ENCODE measurements at regions not wholly inside any gene's neighbourhood (a gene's known extent, or its start where the extent isn't known, plus 50 kb on each side); places are given as distances from the start of the nearest gene placed in this dataset.
"Not testable (repeated sequence)": the region's sequence is repeated elsewhere in the genome, so short reads cannot be mapped to it uniquely, and the experiment has no call there.

- no peak for ATAC-seq (ENCODE audit: poor library complexity)
- CTCF ChIA-PET, result no interaction called here
- no peaks in the 10 kb centered on the region for H3K36me3 Mint-ChIP-seq (ENCODE audit: low read depth)
- Histone ChIP-seq H3K9me3 (ENCODE audit: control insufficient read depth in 1 of 2, insufficient read depth in 1 of 2, low read length in 2 of 2) (no peaks in the 10 kb centered on the region), H3K4me3 (ENCODE audit: low read length) (no peak overlapping the region), H3K36me3 (ENCODE audit: insufficient read depth, low read length) (no peaks in the 10 kb centered on the region), H3K27ac (ENCODE audit: low read depth in 1 of 2, low read length in 2 of 2) (no peak overlapping the region), H3K4me1 (ENCODE audit: insufficient read depth, low read length) (no peaks in the 10 kb centered on the region), H3K27me3 (ENCODE audit: control insufficient read depth in 1 of 2, insufficient read depth in 2 of 2, low read length in 2 of 2) (no peaks in the 10 kb centered on the region)
- H3K27me3 Mint-ChIP-seq, result no peaks in the 10 kb centered on the region
- no peak overlapping the region for H3K4me3 Mint-ChIP-seq
- intact Hi-C loops (cut with DNase I, micrococcal nuclease), result no loop called here
- POLR2A ChIA-PET, result interaction anchor here (1.5 kb wide), 1 partner anchor 12 kb away, joined by 3 read pairs; no protein-coding TSS in a partner anchor
- DNase-seq, result no peak
- peaks cover under 1% of the 10 kb centered on the region for H3K9me3 Mint-ChIP-seq
- TF ChIP-seq CTCF (IDR thresholded peaks at IDR 0.05), result no peak
- no peak overlapping the region for H3K27ac Mint-ChIP-seq
- H3K4me1 Mint-ChIP-seq (ENCODE audit: low read depth), result no peaks in the 10 kb centered on the region
Measured at GRCh38 chr5:56405116-56405908, 172.2 kb upstream of the ANKRD55 start.

DNA sequence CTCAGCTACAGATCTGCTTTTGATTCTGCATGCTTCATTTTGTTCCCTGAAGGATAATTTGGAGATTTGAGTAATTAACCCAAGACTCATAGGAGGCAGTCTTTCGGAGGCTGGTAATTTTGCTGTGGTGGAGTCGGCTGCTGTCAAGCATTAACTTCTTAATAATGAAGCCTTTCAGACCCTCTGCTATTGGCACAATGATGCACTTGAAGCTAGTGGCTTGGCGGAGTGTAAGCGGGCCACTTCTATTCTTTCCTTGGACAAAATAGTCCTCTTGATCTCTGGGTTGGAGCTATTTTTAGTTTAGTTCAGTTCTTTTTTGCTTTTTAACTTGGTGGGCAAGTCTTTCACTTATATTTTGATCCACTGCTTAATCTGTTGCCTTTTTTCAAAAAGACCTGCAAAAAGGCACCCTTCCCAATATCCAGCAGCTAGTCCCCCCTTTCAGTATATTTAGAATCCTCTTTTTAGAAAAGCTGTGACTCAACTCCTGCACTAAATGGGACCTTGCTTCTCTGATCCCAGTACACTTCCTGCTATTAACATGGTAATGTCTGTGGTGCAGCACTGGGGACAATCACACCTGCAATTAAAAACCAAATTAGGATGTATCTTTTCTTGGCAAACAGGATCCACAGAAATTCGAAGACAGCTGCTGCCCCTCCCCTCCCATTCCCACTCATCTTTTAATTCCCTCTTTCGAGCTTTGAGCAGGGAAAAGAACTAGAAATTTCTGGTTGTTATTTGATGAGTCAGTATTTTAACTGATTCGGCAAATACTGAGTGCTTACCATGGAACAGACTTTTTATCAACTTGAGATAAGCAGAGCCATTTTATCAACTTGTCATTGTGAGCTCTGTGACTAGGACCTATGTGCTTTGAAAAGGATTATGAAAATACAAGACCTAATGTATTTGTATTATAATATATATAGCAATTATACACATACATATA lies 169.4 kb upstream of the ANKRD55 start:
- no peaks in the 10 kb centered on the region for H3K27me3 ChIP-seq (ENCODE audit: control insufficient read depth in 1 of 2, insufficient read depth in 2 of 2, low read length in 2 of 2)
- H3K4me3 ChIP-seq (ENCODE audit: low read length), result no peak overlapping the region
- ChIA-PET CTCF (interaction anchor here (1.2 kb wide), 1 partner anchor 16 kb away, joined by 3 read pairs; no protein-coding TSS in a partner anchor), POLR2A (no interaction called here)
- no peaks in the 10 kb centered on the region for H3K4me1 ChIP-seq (ENCODE audit: insufficient read depth, low read length)
- no peaks in the 10 kb centered on the region for H3K36me3 Mint-ChIP-seq (ENCODE audit: low read depth)
- DNase-seq (no peak), ATAC-seq (ENCODE audit: poor library complexity) (no peak)
- no peak overlapping the region for H3K27ac ChIP-seq (ENCODE audit: low read depth in 1 of 2, low read length in 2 of 2)
- peaks cover 0 to 8% of the 10 kb centered on the region in 2 experiments for H3K9me3 ChIP-seq (ENCODE audit: control insufficient read depth in 1 of 2, insufficient read depth in 1 of 2, low read length in 2 of 2)
- no peak overlapping the region for H3K4me3 Mint-ChIP-seq
- peaks cover 3% of the 10 kb centered on the region for H3K9me3 Mint-ChIP-seq
- TF ChIP-seq CTCF (IDR thresholded peaks at IDR 0.05), result no peak
- intact Hi-C loops (cut with DNase I, micrococcal nuclease), result no loop called here
- no peaks in the 10 kb centered on the region for H3K27me3 Mint-ChIP-seq
- H3K4me1 Mint-ChIP-seq (ENCODE audit: low read depth), result no peaks in the 10 kb centered on the region
- H3K36me3 ChIP-seq (ENCODE audit: insufficient read depth, low read length), result no peaks in the 10 kb centered on the region
- no peak overlapping the region for H3K27ac Mint-ChIP-seq

DNA sequence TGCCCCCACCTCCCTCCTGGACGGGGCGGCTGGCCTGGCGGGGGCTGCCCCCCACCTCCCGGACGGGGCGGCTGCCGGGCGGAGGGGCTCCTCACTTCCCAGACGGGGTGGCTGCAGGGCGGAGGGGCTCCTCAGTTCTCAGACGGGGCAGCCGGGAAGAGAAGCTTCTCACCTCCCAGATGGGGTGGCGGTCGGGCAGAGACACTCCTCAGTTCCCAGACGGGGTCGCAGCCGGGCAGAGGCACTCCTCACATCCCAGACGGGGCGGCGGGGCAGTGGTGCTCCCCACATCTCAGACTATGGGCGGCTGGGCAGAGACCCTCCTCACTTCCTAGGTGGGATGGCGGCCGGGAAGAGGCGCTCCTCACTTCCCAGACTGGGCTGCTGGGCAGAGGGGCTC lies 164.7 kb upstream of the ANKRD55 start:
- H3K4me1 ChIP-seq (ENCODE audit: insufficient read depth, low read length); H3K27me3 ChIP-seq (ENCODE audit: control insufficient read depth in 1 of 2, insufficient read depth in 2 of 2, low read length in 2 of 2); H3K4me3 Mint-ChIP-seq; H3K27ac ChIP-seq (ENCODE audit: low read depth in 1 of 2, low read length in 2 of 2); POLR2A ChIA-PET; H3K27ac Mint-ChIP-seq; H3K27me3 Mint-ChIP-seq; H3K36me3 ChIP-seq (ENCODE audit: insufficient read depth, low read length); DNase-seq; H3K4me3 ChIP-seq (ENCODE audit: low read length); H3K4me1 Mint-ChIP-seq (ENCODE audit: low read depth); CTCF ChIA-PET; ATAC-seq (ENCODE audit: poor library complexity); intact Hi-C loops (cut with DNase I, micrococcal nuclease): not testable (repeated sequence)
- H3K9me3 Mint-ChIP-seq, result peaks cover 15% of the 10 kb centered on the region
- H3K9me3 ChIP-seq (ENCODE audit: control insufficient read depth in 1 of 2, insufficient read depth in 1 of 2, low read length in 2 of 2), result peaks cover 13 to 15% of the 10 kb centered on the region in 2 experiments
- peaks cover 17% of the 10 kb centered on the region for H3K36me3 Mint-ChIP-seq (ENCODE audit: low read depth)

Measured in CD4-positive, alpha-beta T cell (primary cell).